Naive thymus-derived CD8-positive, alpha-beta T cell (primary cell): ENCODE measurements at regions not wholly inside any gene's neighbourhood (a gene's known extent, or its start where the extent isn't known, plus 50 kb on each side); places are given as distances from the start of the nearest gene placed in this dataset.
"Not testable (repeated sequence)": the region's sequence is repeated elsewhere in the genome, so short reads cannot be mapped to it uniquely, and the experiment has no call there.

Experiments
- ATAC-seq, 2 donors: fragments of 150-1000 bp; cut with Tn5 transposase in 1 of 2; sonication (Bioruptor Pico), chemical (Tn5 transposase) in 1 of 2; 1 replicate in 1 of 2; 2 replicates in 1 of 2; pipeline ENCODE4 v1.10.0; 2021; ENCODE audit warnings: mild to moderate bottlenecking in 2 of 2, moderate library complexity in 2 of 2
- POLR2A ChIA-PET: fragments of 350-600 bp; sonication (Branson Sonifier 250); formaldehyde crosslinking; loops from one replicate; lab custom pipeline; 2021; ENCODE audit warnings: antibody characterized with exemption; lab: Charles Lee
- DNase-seq, 10 donors: peaks; one replicate each; pipeline versions ENCODE4 v3.0.0 to v3.0.0-alpha.2; 2020 to 2022
- H3K27ac Mint-ChIP-seq, 10 donors: one replicate each; pipeline ENCODE4 v1.8.0; 2020 to 2022; ENCODE audit warnings: mild to moderate bottlenecking in 10 of 10, mixed read lengths in 10 of 10, moderate library complexity in 4 of 10, inconsistent platforms in 1 of 10
- H3K27me3 Mint-ChIP-seq, 5 donors: one replicate each; pipeline ENCODE4 v1.8.0; 2021 to 2022; ENCODE audit warnings: mixed read lengths in 5 of 5
- H3K36me3 Mint-ChIP-seq, 3 donors: one replicate each; pipeline ENCODE4 v1.8.0; 2020 to 2022; ENCODE audit warnings: mixed read lengths in 3 of 3, mild to moderate bottlenecking in 2 of 3, inconsistent platforms in 1 of 3
- H3K4me1 Mint-ChIP-seq, 4 donors: one replicate each; pipeline ENCODE4 v1.8.0; 2021 to 2022; ENCODE audit warnings: mixed read lengths in 4 of 4
- H3K4me3 Mint-ChIP-seq, 10 donors: one replicate each; pipeline ENCODE4 v1.8.0; 2020 to 2022; ENCODE audit warnings: mild to moderate bottlenecking in 10 of 10, mixed read lengths in 10 of 10, moderate library complexity in 6 of 10, inconsistent platforms in 1 of 10
- H3K9me3 Mint-ChIP-seq, 9 donors: one replicate each; pipeline ENCODE4 v1.8.0; 2020 to 2022; ENCODE audit warnings: mixed read lengths in 9 of 9, mild to moderate bottlenecking in 3 of 9, inconsistent platforms in 1 of 9, moderate library complexity in 1 of 9

DNA sequence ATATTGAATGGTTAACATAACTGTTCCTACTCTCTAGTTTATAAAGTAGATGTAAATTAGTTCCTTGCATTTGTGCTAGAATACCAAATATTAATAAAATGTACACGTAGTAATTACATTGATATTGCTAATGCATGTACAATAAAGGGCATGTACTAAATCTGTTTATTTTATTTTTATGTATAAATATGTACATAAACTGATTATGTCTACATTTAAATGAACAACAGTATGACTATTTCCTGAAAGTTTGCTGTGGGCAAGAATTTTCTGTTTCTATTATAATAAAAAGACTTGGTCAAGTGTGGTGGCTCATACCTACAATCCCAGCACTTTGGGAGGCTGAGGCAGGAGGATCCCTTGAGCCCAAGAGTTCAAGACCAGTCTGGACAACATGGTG lies 257.2 kb upstream of the FOXN3 start:
- ATAC-seq (no peak), DNase-seq (no peak)
- no peak overlapping the region for H3K4me3 Mint-ChIP-seq
- no peaks in the 10 kb centered on the region for H3K27me3 Mint-ChIP-seq
- POLR2A ChIA-PET: interaction anchor here (2.5 kb wide), 1 partner anchor 47 kb away, joined by 7 read pairs; no protein-coding TSS in a partner anchor
- H3K9me3 Mint-ChIP-seq: no peaks in the 10 kb centered on the region
- H3K36me3 Mint-ChIP-seq: no peaks in the 10 kb centered on the region
- H3K27ac Mint-ChIP-seq: peak overlapping the region in 1 of 10 donors; percentile 48
- H3K4me1 Mint-ChIP-seq: peaks cover 16 to 44% (median 38%) of the 10 kb centered on the region in 4 donors

DNA sequence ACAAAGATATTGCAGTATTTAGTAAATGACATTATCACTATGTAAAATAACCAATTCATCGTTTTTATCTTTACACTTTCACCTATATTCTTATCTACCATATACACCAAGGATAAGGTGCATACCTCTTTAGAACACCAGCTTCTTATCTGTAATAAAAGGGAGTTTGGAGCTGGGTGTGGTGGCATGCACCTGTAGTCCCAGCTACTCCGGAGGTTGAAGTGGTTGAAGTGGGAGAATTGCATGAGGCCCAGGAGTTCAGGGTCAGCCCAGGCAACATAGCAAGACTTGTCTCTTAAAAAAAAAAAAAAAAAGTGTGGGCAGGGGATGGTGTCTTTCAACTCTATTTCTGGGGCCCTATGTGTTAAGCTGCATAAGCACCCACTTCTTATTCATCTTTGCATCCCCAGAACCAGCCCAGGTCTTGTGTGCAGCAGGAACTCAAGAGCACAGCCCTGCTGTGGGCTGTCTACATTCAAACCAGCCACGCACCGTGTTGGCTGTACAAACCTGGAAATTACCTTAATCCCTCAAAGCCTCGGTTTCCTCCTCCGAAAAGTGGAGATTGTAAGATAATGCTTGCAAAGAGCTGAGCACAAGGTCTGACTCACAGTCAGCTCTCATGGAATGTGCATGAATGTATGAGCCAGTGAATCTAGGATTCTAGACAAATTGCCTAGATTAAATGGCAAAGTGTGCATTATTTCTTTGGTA lies 256.6 kb upstream of the FOXN3 start:
- Mint-ChIP-seq H3K4me1 (peaks cover 20 to 48% (median 43%) of the 10 kb centered on the region in 4 donors), H3K27ac (peak overlapping the region in 6 of 10 donors; percentile 1 to 60 (median 38)), H3K36me3 (no peaks in the 10 kb centered on the region), H3K4me3 (peak overlapping the region in 2 of 10 donors; percentile 6 to 7), H3K27me3 (no peaks in the 10 kb centered on the region), H3K9me3 (no peaks in the 10 kb centered on the region)
- ATAC-seq (peak; percentile 66 to 73), DNase-seq (no peak)
- POLR2A ChIA-PET: interaction anchor here (2.5 kb wide), 1 partner anchor 47 kb away, joined by 7 read pairs; no protein-coding TSS in a partner anchor

DNA sequence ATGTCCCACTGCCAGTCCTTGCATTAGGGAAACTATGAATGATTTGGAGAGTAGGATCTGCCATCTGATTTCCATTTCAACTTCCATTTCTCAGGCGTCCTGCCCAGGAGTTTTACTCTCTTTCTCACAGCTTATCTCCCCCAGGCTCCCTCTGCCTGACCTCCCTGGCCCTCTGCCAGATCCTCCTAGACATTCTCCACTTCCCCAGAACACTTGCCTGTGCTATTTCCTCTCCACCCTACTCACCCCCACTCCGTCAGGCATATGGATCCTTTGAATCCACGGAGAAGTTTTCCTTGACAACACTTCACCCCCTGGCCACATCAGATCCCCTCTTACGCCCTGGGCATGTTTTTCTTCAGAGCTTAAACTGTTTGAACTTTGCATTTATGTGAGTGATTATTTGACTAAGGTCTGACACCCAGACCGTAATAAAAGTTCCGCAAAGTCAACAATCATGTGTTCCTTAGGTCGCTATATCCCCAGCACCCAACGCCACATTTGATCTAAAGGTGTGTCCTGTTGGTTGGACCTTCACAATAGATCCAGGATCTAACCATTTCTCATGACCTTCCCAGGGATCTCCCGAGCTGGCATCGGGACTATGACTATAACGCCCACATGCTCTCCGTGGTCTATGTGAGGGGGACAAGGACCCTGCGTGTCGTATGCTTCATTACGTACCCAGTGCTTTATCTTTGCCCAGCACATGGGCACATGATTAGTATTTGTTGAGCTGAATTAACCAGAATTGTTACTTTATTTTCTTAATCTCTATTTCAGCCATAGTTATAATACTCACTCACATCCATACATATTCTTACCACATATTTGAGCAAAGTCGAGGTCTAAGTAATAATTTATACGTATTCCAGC lies 255.8 kb upstream of the FOXN3 start:
- Mint-ChIP-seq H3K27me3 (no peaks in the 10 kb centered on the region), H3K36me3 (no peaks in the 10 kb centered on the region), H3K4me3 (peak overlapping the region in 2 of 10 donors; percentile 6 to 15), H3K9me3 (no peaks in the 10 kb centered on the region), H3K27ac (peak overlapping the region in 5 of 10 donors; percentile 52 to 73 (median 64)), H3K4me1 (peaks cover 27 to 47% (median 47%) of the 10 kb centered on the region in 4 donors)
- ATAC-seq: no peak
- POLR2A ChIA-PET: interaction anchor here (0.7 to 2.5 kb wide), 3 partner anchors 12 to 48 kb away, joined by 3 to 7 read pairs (median 3); no protein-coding TSS in a partner anchor
- no peak for DNase-seq

- Mint-ChIP-seq H3K27ac (peak overlapping the region in 8 of 10 donors; percentile 4 to 70 (median 22)), H3K9me3 (peaks cover 0 to 16% (median 5%) of the 10 kb centered on the region in 9 donors), H3K4me1 (peaks cover 23 to 40% (median 38%) of the 10 kb centered on the region in 4 donors), H3K4me3 (peak overlapping the region in 4 of 10 donors; percentile 33 to 66 (median 45)), H3K27me3 (no peaks in the 10 kb centered on the region), H3K36me3 (peaks cover 0 to 14% (median 2%) of the 10 kb centered on the region in 3 donors)
- peak in 6 of 10 donors; percentile 2 to 18 (median 6) for DNase-seq
- ATAC-seq: peak; percentile 45 to 49
- POLR2A ChIA-PET: interaction anchor here (0.6 kb wide), 1 partner anchor 9 kb away, joined by 4 read pairs; no protein-coding TSS in a partner anchor
These were observed 252.2 kb upstream of the FOXN3 start for GRCh38 chr14:89669193-89669592.

GRCh38 chr14:89667983-89668382 lies 250.9 kb upstream of the FOXN3 start:
- ATAC-seq: no peak
- POLR2A ChIA-PET: interaction anchor here (0.6 to 1.1 kb wide), 2 partner anchors 13 to 14 kb away, joined by 3 to 4 read pairs; no protein-coding TSS in a partner anchor

DNA sequence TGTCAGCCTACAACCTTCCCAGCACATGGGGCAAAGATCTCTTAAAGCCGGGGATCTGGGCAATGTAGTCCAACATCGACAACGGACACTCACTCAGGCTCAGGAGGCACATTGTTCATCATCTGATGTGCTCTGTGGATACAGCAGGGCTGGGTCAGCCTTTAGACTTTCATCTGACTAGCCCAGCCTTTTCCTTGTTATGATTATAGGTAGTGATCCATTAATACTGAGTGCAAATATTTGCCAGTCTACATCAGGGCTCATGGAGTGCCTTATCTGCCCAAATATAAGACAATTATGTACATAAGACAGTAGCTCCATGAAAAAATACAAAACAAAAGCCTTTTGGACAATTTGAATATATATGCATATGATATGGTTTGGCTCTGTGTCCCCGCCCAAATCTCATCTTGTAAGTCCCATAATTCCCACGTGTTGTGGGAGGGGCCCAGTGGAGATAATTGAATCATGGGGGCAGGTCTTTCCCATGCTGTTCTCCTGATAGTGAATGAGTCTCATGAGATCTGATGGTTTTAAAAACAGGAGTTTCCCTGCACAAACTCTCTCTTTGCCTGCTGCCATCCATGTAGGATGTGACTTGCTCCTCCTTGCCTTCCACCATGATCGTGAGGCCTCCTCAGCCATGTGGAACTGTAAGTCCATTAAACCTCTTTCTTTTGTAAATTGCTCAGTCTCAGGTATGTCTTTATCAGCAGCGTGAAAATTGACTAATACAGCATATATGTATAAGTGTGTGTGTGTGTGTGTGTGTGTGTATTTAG lies 248.5 kb upstream of the FOXN3 start:
- DNase-seq, H3K4me3 Mint-ChIP-seq, ATAC-seq, POLR2A ChIA-PET, H3K27me3 Mint-ChIP-seq: not testable (repeated sequence)
- peaks cover 16 to 26% (median 22%) of the 10 kb centered on the region in 4 donors for H3K4me1 Mint-ChIP-seq
- H3K27ac Mint-ChIP-seq: peak overlapping the region in 1 of 10 donors; percentile 53
- H3K36me3 Mint-ChIP-seq: peaks cover 0 to 14% (median 2%) of the 10 kb centered on the region in 3 donors
- peaks cover 0 to 16% (median 5%) of the 10 kb centered on the region in 9 donors for H3K9me3 Mint-ChIP-seq

More at GRCh38 chr14:89667983-89668382, 250.9 kb upstream of the FOXN3 start:
- peaks cover 0 to 16% (median 5%) of the 10 kb centered on the region in 9 donors for H3K9me3 Mint-ChIP-seq
- DNase-seq: no peak
- peak overlapping the region in 1 of 10 donors; percentile 4 for H3K27ac Mint-ChIP-seq
- H3K36me3 Mint-ChIP-seq: peaks cover 0 to 14% (median 2%) of the 10 kb centered on the region in 3 donors
- H3K4me1 Mint-ChIP-seq: peaks cover 22 to 29% (median 26%) of the 10 kb centered on the region in 4 donors
- H3K4me3 Mint-ChIP-seq: no peak overlapping the region
- no peaks in the 10 kb centered on the region for H3K27me3 Mint-ChIP-seq

GRCh38 chr14:89661392-89661791 lies 244.4 kb upstream of the FOXN3 start:
- Mint-ChIP-seq H3K4me1 (peaks cover 0 to 13% (median 9%) of the 10 kb centered on the region in 4 donors), H3K9me3 (peaks cover 0 to 17% (median 5%) of the 10 kb centered on the region in 9 donors), H3K27me3 (no peaks in the 10 kb centered on the region), H3K4me3 (no peak overlapping the region), H3K36me3 (peaks cover 0 to 14% (median 2%) of the 10 kb centered on the region in 3 donors), H3K27ac (no peak overlapping the region)
- ATAC-seq (no peak), DNase-seq (no peak)
- POLR2A ChIA-PET: interaction anchor here (1.0 kb wide), 1 partner anchor 59 kb away, joined by 3 read pairs; no protein-coding TSS in a partner anchor

DNA sequence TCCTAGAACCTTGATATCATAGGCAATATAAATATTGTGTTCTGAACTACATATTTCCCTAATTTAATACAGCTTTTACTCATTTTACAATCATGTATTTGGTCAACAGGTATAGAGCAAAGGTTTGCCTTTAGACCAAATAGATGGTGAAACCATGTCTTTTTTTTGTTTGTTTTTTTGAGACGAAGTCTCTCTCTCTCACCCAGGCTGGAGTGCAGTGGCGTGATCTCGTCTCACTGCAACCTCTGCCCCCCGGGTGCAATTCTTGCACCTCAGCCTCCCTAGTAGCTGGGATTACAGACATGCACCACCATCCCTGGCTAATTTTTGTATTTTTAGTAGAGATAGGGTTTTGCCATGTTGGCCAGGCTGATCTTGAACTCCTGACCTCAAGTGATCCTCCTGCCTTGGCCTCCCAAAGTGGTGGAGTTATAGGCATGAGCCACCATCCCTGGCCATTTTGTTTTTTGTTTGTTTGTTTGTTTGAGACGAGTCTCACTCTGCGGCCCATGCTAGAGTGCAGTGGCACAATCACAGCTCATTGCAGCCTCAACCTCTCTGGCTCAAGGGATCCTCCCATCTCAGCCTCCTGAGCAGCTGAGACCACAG lies 243.7 kb upstream of the FOXN3 start:
- H3K27ac Mint-ChIP-seq, H3K27me3 Mint-ChIP-seq, DNase-seq, H3K4me3 Mint-ChIP-seq, H3K36me3 Mint-ChIP-seq, ATAC-seq: not testable (repeated sequence)
- POLR2A ChIA-PET: interaction anchor here (1.0 kb wide), 1 partner anchor 60 kb away, joined by 3 read pairs; no protein-coding TSS in a partner anchor
- H3K4me1 Mint-ChIP-seq: peaks cover 0 to 15% (median 12%) of the 10 kb centered on the region in 4 donors
- peaks cover 0 to 12% (median 5%) of the 10 kb centered on the region in 9 donors for H3K9me3 Mint-ChIP-seq

- no peak for DNase-seq
- peaks cover 0 to 6% (median 2%) of the 10 kb centered on the region in 3 donors for H3K36me3 Mint-ChIP-seq
- peaks cover 0 to 20% (median 12%) of the 10 kb centered on the region in 4 donors for H3K4me1 Mint-ChIP-seq
- H3K27me3 Mint-ChIP-seq: no peaks in the 10 kb centered on the region
- POLR2A ChIA-PET: interaction anchor here (1.0 kb wide), 1 partner anchor 60 kb away, joined by 3 read pairs; no protein-coding TSS in a partner anchor
- peaks cover 0 to 7% (median 3%) of the 10 kb centered on the region in 9 donors for H3K9me3 Mint-ChIP-seq
- ATAC-seq: no peak
- no peak overlapping the region for H3K4me3 Mint-ChIP-seq
- H3K27ac Mint-ChIP-seq: no peak overlapping the region
These were observed 243.1 kb upstream of the FOXN3 start for GRCh38 chr14:89660166-89660565.

- ATAC-seq (no peak), DNase-seq (no peak)
- H3K27me3 Mint-ChIP-seq: no peaks in the 10 kb centered on the region
- POLR2A ChIA-PET: no interaction called here
- peaks cover 0 to 22% (median 11%) of the 10 kb centered on the region in 4 donors for H3K4me1 Mint-ChIP-seq
- no peak overlapping the region for H3K4me3 Mint-ChIP-seq
- peak overlapping the region in 1 of 10 donors; percentile 3 for H3K27ac Mint-ChIP-seq
- peaks cover 0 to 7% (median 0%) of the 10 kb centered on the region in 9 donors for H3K9me3 Mint-ChIP-seq
- H3K36me3 Mint-ChIP-seq: no peaks in the 10 kb centered on the region
These were observed 242.1 kb upstream of the FOXN3 start for GRCh38 chr14:89658977-89659670.

- H3K4me3 Mint-ChIP-seq: no peak overlapping the region
- no peak for ATAC-seq
- peaks cover 0 to 7% (median 0%) of the 10 kb centered on the region in 9 donors for H3K9me3 Mint-ChIP-seq
- no peaks in the 10 kb centered on the region for H3K27me3 Mint-ChIP-seq
- peaks cover 0 to 17% (median 9%) of the 10 kb centered on the region in 4 donors for H3K4me1 Mint-ChIP-seq
- POLR2A ChIA-PET: no interaction called here
- peak overlapping the region in 2 of 10 donors; percentile 14 to 29 for H3K27ac Mint-ChIP-seq
- DNase-seq: no peak
- H3K36me3 Mint-ChIP-seq: no peaks in the 10 kb centered on the region
These were observed 240.0 kb upstream of the FOXN3 start for GRCh38 chr14:89657014-89657413.
